Astrocyte (in vitro differentiated cells and primary cell): ENCODE measurements at regions not wholly inside any gene's neighbourhood (a gene's known extent, or its start where the extent isn't known, plus 50 kb on each side); places are given as distances from the start of the nearest gene placed in this dataset.

Experiments used
- DNase-seq: peaks from one replicate; pipeline ENCODE4 v3.0.0-alpha.2; 2010; ENCODE audit warnings: low read depth
- FAIRE-seq: peaks from 2 replicates; lab custom pipeline; 2011; peaks lifted over from hg19 to GRCh38; lab: Jason Lieb, UNC
- H2AFZ ChIP-seq: 2 replicates; pipeline ENCODE4 v1.6.0; 2012; ENCODE audit warnings: low read depth, low read length, inconsistent platforms
- H3K27ac ChIP-seq: 2 replicates; pipeline ENCODE4 v1.5.1; 2011; ENCODE audit warnings: low read depth, low read length, inconsistent platforms
- H3K27me3 ChIP-seq: 2 replicates; pipeline ENCODE4 v1.6.0; 2011; ENCODE audit warnings: low read length, inconsistent platforms; ENCODE audit not compliant: insufficient read depth
- H3K36me3 ChIP-seq: 2 replicates; pipeline ENCODE4 v1.5.1; 2011; ENCODE audit warnings: low read length, inconsistent platforms; ENCODE audit not compliant: insufficient read depth
- H3K4me1 ChIP-seq: 2 replicates; pipeline ENCODE4 v1.5.1; 2011; ENCODE audit warnings: low read length, inconsistent platforms; ENCODE audit not compliant: insufficient read depth
- H3K4me2 ChIP-seq: 2 replicates; pipeline ENCODE4 v1.6.0; 2012; ENCODE audit warnings: low read length, inconsistent platforms
- H3K4me3 ChIP-seq: 2 replicates; pipeline ENCODE4 v1.5.1; 2011; ENCODE audit warnings: low read depth, mild to moderate bottlenecking, low read length, inconsistent platforms; ENCODE audit not compliant: insufficient read depth
- H3K79me2 ChIP-seq: 2 replicates; pipeline ENCODE4 v1.6.0; 2012; ENCODE audit warnings: mild to moderate bottlenecking, low read length, inconsistent platforms; ENCODE audit not compliant: insufficient read depth
- H3K9ac ChIP-seq: 2 replicates; pipeline ENCODE4 v1.6.0; 2012; ENCODE audit warnings: mild to moderate bottlenecking, low read length, inconsistent platforms
- H3K9me3 ChIP-seq: 2 replicates; pipeline ENCODE4 v1.5.1; 2012; ENCODE audit warnings: low read depth, mild to moderate bottlenecking, low read length, inconsistent platforms; ENCODE audit not compliant: insufficient read depth
- H4K20me1 ChIP-seq: 2 replicates; pipeline ENCODE4 v1.6.0; 2012; ENCODE audit warnings: low read length, inconsistent platforms; ENCODE audit not compliant: insufficient read depth
- H3K27ac Mint-ChIP-seq: one replicate; pipeline ENCODE4 v1.8.0; 2021; ENCODE audit warnings: mild to moderate bottlenecking, mixed read lengths; ENCODE audit not compliant: unreplicated experiment
- H3K27me3 Mint-ChIP-seq: one replicate; pipeline ENCODE4 v1.8.0; 2021; ENCODE audit warnings: low read depth, mixed read lengths; ENCODE audit not compliant: unreplicated experiment
- H3K36me3 Mint-ChIP-seq: one replicate; pipeline ENCODE4 v1.8.0; 2021; ENCODE audit warnings: low read depth, mixed read lengths; ENCODE audit not compliant: unreplicated experiment
- H3K4me1 Mint-ChIP-seq: one replicate; pipeline ENCODE4 v1.8.0; 2021; ENCODE audit warnings: low read depth, mixed read lengths; ENCODE audit not compliant: unreplicated experiment
- H3K4me3 Mint-ChIP-seq: one replicate; pipeline ENCODE4 v1.8.0; 2021; ENCODE audit warnings: mild to moderate bottlenecking, moderate library complexity, mixed read lengths; ENCODE audit not compliant: unreplicated experiment
- H3K9me3 Mint-ChIP-seq: one replicate; pipeline ENCODE4 v1.8.0; 2021; ENCODE audit warnings: mild to moderate bottlenecking, mixed read lengths; ENCODE audit not compliant: unreplicated experiment
- EZH2 ChIP-seq: IDR thresholded peaks from 2 replicates; pipeline ENCODE4 v1.6.1; 2012; ENCODE audit warnings: mild to moderate bottlenecking, low read length, inconsistent platforms; ENCODE audit not compliant: insufficient read depth
- TF ChIP-seq, protein P1 (sequence below): IDR thresholded peaks from 2 replicates; pipeline ENCODE4 v1.5.1; 2011; ENCODE audit warnings: low read depth, mild to moderate bottlenecking, inconsistent platforms, low read length, moderate library complexity; ENCODE audit not compliant: insufficient read depth

DNA sequence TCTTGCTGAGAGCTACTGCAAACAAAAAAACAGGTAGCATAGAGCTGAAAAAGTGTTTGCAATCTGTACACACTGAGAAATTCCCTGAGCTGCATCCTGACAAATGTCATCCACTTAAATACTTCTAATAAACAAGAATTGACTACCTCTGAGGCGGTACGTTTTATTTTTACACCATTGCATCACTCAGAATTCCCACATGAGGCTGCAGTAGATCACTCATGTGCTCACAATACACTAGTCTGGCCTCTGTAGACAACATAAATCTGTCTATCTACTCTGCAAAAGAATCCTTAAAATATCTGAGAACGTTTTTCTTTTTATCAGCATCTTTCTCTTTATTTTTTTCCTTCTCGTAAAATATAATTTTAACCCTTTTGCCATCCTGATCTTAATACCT is 661.4 kb downstream of the EPHA7 start:
- no peak overlapping the region for H2AFZ ChIP-seq
- no peaks in the 10 kb centered on the region for H3K4me1 ChIP-seq
- H3K27ac ChIP-seq = no peak overlapping the region
- peaks cover 2% of the 10 kb centered on the region for H3K4me1 Mint-ChIP-seq
- no peak overlapping the region for H3K9ac ChIP-seq
- H3K79me2 ChIP-seq = no peaks in the 10 kb centered on the region
- H3K9me3 Mint-ChIP-seq = peaks cover 2% of the 10 kb centered on the region
- H3K27me3 ChIP-seq = no peaks in the 10 kb centered on the region
- no peak for TF ChIP-seq EZH2
- TF ChIP-seq, protein P1, sequence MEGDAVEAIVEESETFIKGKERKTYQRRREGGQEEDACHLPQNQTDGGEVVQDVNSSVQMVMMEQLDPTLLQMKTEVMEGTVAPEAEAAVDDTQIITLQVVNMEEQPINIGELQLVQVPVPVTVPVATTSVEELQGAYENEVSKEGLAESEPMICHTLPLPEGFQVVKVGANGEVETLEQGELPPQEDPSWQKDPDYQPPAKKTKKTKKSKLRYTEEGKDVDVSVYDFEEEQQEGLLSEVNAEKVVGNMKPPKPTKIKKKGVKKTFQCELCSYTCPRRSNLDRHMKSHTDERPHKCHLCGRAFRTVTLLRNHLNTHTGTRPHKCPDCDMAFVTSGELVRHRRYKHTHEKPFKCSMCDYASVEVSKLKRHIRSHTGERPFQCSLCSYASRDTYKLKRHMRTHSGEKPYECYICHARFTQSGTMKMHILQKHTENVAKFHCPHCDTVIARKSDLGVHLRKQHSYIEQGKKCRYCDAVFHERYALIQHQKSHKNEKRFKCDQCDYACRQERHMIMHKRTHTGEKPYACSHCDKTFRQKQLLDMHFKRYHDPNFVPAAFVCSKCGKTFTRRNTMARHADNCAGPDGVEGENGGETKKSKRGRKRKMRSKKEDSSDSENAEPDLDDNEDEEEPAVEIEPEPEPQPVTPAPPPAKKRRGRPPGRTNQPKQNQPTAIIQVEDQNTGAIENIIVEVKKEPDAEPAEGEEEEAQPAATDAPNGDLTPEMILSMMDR = no peak
- H3K36me3 Mint-ChIP-seq = no peaks in the 10 kb centered on the region
- H3K27ac Mint-ChIP-seq = no peak overlapping the region
- H3K36me3 ChIP-seq = no peaks in the 10 kb centered on the region
- no peaks in the 10 kb centered on the region for H3K9me3 ChIP-seq
- no peak overlapping the region for H3K4me3 ChIP-seq
- no peaks in the 10 kb centered on the region for H3K27me3 Mint-ChIP-seq
- H3K4me2 ChIP-seq = no peak overlapping the region
- no peak overlapping the region for H3K4me3 Mint-ChIP-seq
- no peaks in the 10 kb centered on the region for H4K20me1 ChIP-seq
- no peak for FAIRE-seq
- no peak for DNase-seq

DNA sequence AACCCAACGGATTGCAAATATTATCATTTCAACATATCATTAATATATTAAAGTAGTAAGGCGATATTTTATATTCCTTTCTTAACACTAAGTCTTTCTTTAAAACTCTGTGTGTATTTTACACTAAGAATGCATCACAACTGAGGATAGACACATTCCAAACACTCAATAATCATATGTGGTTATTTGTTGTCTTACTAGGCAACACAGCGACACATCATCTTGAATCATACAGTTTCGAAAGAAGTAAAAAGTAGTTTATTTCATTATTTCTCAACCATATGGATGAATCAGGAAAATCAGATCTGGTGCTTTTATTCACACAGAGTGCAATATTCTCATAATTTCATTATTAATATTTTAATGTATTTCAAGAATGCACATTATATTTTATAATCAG is 662.4 kb downstream of the EPHA7 start:
- Mint-ChIP-seq H3K27ac (no peak overlapping the region), H3K4me1 (peaks cover 2% of the 10 kb centered on the region), H3K36me3 (no peaks in the 10 kb centered on the region), H3K9me3 (peaks cover 11% of the 10 kb centered on the region), H3K4me3 (no peak overlapping the region), H3K27me3 (no peaks in the 10 kb centered on the region)
- no peaks in the 10 kb centered on the region for H3K27me3 ChIP-seq
- no peak overlapping the region for H3K27ac ChIP-seq
- no peaks in the 10 kb centered on the region for H3K79me2 ChIP-seq
- H2AFZ ChIP-seq = no peak overlapping the region
- H3K4me1 ChIP-seq = no peaks in the 10 kb centered on the region
- no peaks in the 10 kb centered on the region for H4K20me1 ChIP-seq
- no peaks in the 10 kb centered on the region for H3K9me3 ChIP-seq
- H3K4me2 ChIP-seq = no peak overlapping the region
- TF ChIP-seq, protein P1 = no peak
- H3K4me3 ChIP-seq = no peak overlapping the region
- no peaks in the 10 kb centered on the region for H3K36me3 ChIP-seq
- H3K9ac ChIP-seq = no peak overlapping the region
- FAIRE-seq (no peak), DNase-seq (no peak)

DNA sequence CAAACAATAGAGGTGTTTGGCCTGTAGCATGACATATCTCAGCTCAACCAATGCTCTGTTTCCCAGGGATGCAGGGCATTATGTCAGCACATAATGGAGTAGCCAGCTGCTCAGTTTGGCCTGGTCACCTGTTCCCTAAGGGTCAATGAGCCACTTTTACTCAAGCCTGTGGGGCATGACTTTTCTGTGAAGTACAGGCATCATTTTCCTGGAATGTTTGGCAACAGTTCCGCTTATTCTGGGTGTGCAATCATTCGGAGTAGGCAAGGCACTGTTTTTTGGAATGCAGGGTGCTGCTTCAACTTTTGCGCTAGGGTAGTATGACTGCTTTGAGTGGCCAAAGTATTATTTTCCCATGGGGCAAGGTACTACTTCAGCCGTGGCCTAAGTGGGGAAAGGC is 665.4 kb downstream of the EPHA7 start:
- FAIRE-seq (no peak), DNase-seq (no peak)
- H3K9me3 ChIP-seq = no peaks in the 10 kb centered on the region
- no peak overlapping the region for H3K9ac ChIP-seq
- Mint-ChIP-seq H3K27ac (no peak overlapping the region), H3K4me3 (no peak overlapping the region), H3K9me3 (peaks cover 17% of the 10 kb centered on the region), H3K27me3 (no peaks in the 10 kb centered on the region), H3K36me3 (no peaks in the 10 kb centered on the region), H3K4me1 (no peaks in the 10 kb centered on the region)
- no peaks in the 10 kb centered on the region for H4K20me1 ChIP-seq
- no peaks in the 10 kb centered on the region for H3K36me3 ChIP-seq
- H3K27me3 ChIP-seq = no peaks in the 10 kb centered on the region
- no peak overlapping the region for H3K4me3 ChIP-seq
- no peak for TF ChIP-seq EZH2
- TF ChIP-seq, protein P1 = no peak
- H3K27ac ChIP-seq = no peak overlapping the region
- H3K79me2 ChIP-seq = no peaks in the 10 kb centered on the region
- H3K4me2 ChIP-seq = no peak overlapping the region
- H3K4me1 ChIP-seq = no peaks in the 10 kb centered on the region
- no peak overlapping the region for H2AFZ ChIP-seq
